Astrocyte of the hippocampus (primary cell): ENCODE measurements at regions not wholly inside any gene's neighbourhood (a gene's known extent, or its start where the extent isn't known, plus 50 kb on each side); places are given as distances from the start of the nearest gene placed in this dataset.
"Not testable (repeated sequence)": the region's sequence is repeated elsewhere in the genome, so short reads cannot be mapped to it uniquely, and the experiment has no call there.

Experiments
- DNase-seq: peaks from one replicate; pipeline ENCODE4 v3.0.0; 2011; ENCODE audit warnings: low read depth, low spot score

GRCh38 chr6:56904068-56904467 lies 50.8 kb upstream of the BEND6 start:
- no peak for DNase-seq

- peak; percentile 78 for DNase-seq
These were observed 52.1 kb upstream of the BEND6 start for GRCh38 chr6:56902641-56903464.

- DNase-seq: no peak
These were observed 54.1 kb upstream of the BEND6 start for GRCh38 chr6:56900784-56901183.

GRCh38 chr6:56899753-56900152 lies 55.2 kb upstream of the BEND6 start:
- DNase-seq: no peak

GRCh38 chr6:56899311-56899710 lies 55.6 kb upstream of the BEND6 start:
- peak; percentile 70 for DNase-seq

GRCh38 chr6:56897789-56898529 lies 56.9 kb upstream of the BEND6 start:
- no peak for DNase-seq

- no peak for DNase-seq
These were observed 63.2 kb upstream of the BEND6 start for GRCh38 chr6:56891754-56892153.

- DNase-seq: peak; percentile 81
These were observed 64.1 kb upstream of the BEND6 start for GRCh38 chr6:56890683-56891429.

- no peak for DNase-seq
These were observed 64.8 kb upstream of the BEND6 start for GRCh38 chr6:56890066-56890465.

- no peak for DNase-seq
These were observed 65.4 kb upstream of the BEND6 start for GRCh38 chr6:56889492-56889891.

GRCh38 chr6:56888687-56889086 lies 66.2 kb upstream of the BEND6 start:
- no peak for DNase-seq

GRCh38 chr6:56887086-56887485 lies 67.8 kb upstream of the BEND6 start:
- no peak for DNase-seq

- no peak for DNase-seq
These were observed 77.0 kb upstream of the BEND6 start for GRCh38 chr6:56877922-56878321.

GRCh38 chr6:56875961-56876360 lies 78.9 kb upstream of the BEND6 start:
- DNase-seq: no peak

- no peak for DNase-seq
These were observed 79.4 kb upstream of the BEND6 start for GRCh38 chr6:56875523-56875922.

GRCh38 chr6:56874328-56874727 lies 80.6 kb upstream of the BEND6 start:
- no peak for DNase-seq

- not testable (repeated sequence) for DNase-seq
These were observed 84.9 kb upstream of the BEND6 start for GRCh38 chr6:56870053-56870452.

GRCh38 chr6:56869346-56869745 lies 85.6 kb upstream of the BEND6 start:
- no peak for DNase-seq

- DNase-seq: peak; percentile 44
These were observed 86.2 kb upstream of the BEND6 start for GRCh38 chr6:56868687-56869086.

- no peak for DNase-seq
These were observed 87.9 kb upstream of the BEND6 start for GRCh38 chr6:56866917-56867522.

GRCh38 chr6:56865081-56865875 lies 89.6 kb upstream of the BEND6 start:
- DNase-seq: no peak
